GM23338 (cell line): ENCODE measurements at regions not wholly inside any gene's neighbourhood (a gene's known extent, or its start where the extent isn't known, plus 50 kb on each side); places are given as distances from the start of the nearest gene placed in this dataset.

Experiments
- CREB1 ChIP-seq: fragments of 250-450 bp; sonication (Bioruptor Pico); IDR thresholded peaks from 2 replicates; pipeline ENCODE4 v1.5.0; 2020; ENCODE audit warnings: low read depth, mild to moderate bottlenecking, moderate library complexity
- CTCF ChIP-seq, 2 experiments: fragments of 200-600 bp in 1 of 2; sonication (generic) in 1 of 2; conservative IDR thresholded peaks; 2 replicates each; pipeline versions ENCODE4 v1.5.1 to v1.6.1; 2016 to 2017; ENCODE audit warnings: antibody characterized with exemption in 2 of 2, low read depth in 2 of 2, mild to moderate bottlenecking in 2 of 2, moderate library complexity in 1 of 2
- ETS1 ChIP-seq: IDR thresholded peaks from 2 replicates; pipeline ENCODE4 v1.6.1; 2016; ENCODE audit warnings: antibody characterized with exemption
- EZH2phosphoT487 ChIP-seq: fragments of 200-600 bp; sonication (generic); IDR thresholded peaks from one replicate; pipeline ENCODE4 v1.8.1; 2018; ENCODE audit warnings: antibody characterized with exemption; ENCODE audit not compliant: unreplicated experiment
- NANOG ChIP-seq: IDR thresholded peaks from 2 replicates; pipeline ENCODE4 v1.6.1; 2016; ENCODE audit warnings: antibody characterized with exemption, borderline replicate concordance
- POLR2AphosphoS5 ChIP-seq: IDR thresholded peaks from 2 replicates; pipeline ENCODE4 v1.6.1; 2016; ENCODE audit warnings: antibody characterized with exemption, low read depth
- ZNF114 ChIP-seq: fragments of 250-450 bp; sonication (Bioruptor Pico); IDR thresholded peaks from 2 replicates; pipeline ENCODE4 v1.5.0; 2020; ENCODE audit warnings: mild to moderate bottlenecking, moderate library complexity
- ZNF331 ChIP-seq: fragments of 250-450 bp; sonication (Bioruptor Pico); IDR thresholded peaks from 2 replicates; pipeline ENCODE4 v1.5.0; 2020; ENCODE audit warnings: low read depth, mild to moderate bottlenecking, moderate library complexity
- ZNF462 ChIP-seq: fragments of 250-450 bp; sonication (Bioruptor Pico); IDR thresholded peaks from 2 replicates; pipeline ENCODE4 v1.5.0; 2020; ENCODE audit warnings: mild to moderate bottlenecking, moderate library complexity
- TF ChIP-seq, protein P1 (sequence below): IDR thresholded peaks from one replicate; pipeline ENCODE4 v1.6.1; 2018; ENCODE audit warnings: antibody characterized with exemption; ENCODE audit not compliant: unreplicated experiment

GRCh38 chr10:21087476-21087875 is 190.4 kb upstream of the NEBL start (continued):
- no peak for TF ChIP-seq ZNF462 (CRISPR knock-in tag)
- TF ChIP-seq ZNF114 (CRISPR knock-in tag) = no peak
- no peak for TF ChIP-seq CREB1
- TF ChIP-seq NANOG = no peak
- TF ChIP-seq, protein P1, sequence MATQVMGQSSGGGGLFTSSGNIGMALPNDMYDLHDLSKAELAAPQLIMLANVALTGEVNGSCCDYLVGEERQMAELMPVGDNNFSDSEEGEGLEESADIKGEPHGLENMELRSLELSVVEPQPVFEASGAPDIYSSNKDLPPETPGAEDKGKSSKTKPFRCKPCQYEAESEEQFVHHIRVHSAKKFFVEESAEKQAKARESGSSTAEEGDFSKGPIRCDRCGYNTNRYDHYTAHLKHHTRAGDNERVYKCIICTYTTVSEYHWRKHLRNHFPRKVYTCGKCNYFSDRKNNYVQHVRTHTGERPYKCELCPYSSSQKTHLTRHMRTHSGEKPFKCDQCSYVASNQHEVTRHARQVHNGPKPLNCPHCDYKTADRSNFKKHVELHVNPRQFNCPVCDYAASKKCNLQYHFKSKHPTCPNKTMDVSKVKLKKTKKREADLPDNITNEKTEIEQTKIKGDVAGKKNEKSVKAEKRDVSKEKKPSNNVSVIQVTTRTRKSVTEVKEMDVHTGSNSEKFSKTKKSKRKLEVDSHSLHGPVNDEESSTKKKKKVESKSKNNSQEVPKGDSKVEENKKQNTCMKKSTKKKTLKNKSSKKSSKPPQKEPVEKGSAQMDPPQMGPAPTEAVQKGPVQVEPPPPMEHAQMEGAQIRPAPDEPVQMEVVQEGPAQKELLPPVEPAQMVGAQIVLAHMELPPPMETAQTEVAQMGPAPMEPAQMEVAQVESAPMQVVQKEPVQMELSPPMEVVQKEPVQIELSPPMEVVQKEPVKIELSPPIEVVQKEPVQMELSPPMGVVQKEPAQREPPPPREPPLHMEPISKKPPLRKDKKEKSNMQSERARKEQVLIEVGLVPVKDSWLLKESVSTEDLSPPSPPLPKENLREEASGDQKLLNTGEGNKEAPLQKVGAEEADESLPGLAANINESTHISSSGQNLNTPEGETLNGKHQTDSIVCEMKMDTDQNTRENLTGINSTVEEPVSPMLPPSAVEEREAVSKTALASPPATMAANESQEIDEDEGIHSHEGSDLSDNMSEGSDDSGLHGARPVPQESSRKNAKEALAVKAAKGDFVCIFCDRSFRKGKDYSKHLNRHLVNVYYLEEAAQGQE = no peak
- TF ChIP-seq EZH2phosphoT487 = no peak
- no peak for TF ChIP-seq ETS1
- no peak for TF ChIP-seq CTCF (conservative IDR thresholded peaks at IDR 0.05; ENCODE audit: low read depth in 2 of 2)
- TF ChIP-seq ZNF331 (CRISPR knock-in tag) = no peak
- no peak for TF ChIP-seq POLR2AphosphoS5
